Lung (tissue), 11 donors: ENCODE measurements at regions not wholly inside any gene's neighbourhood (a gene's known extent, or its start where the extent isn't known, plus 50 kb on each side); places are given as distances from the start of the nearest gene placed in this dataset.

ENCODE experiments used
- ATAC-seq: fragments of 200-7000 bp; cut with Tn5 transposase; one replicate; pipeline ENCODE4 v1.9.1; 2020; ENCODE audit warnings: moderate number of reproducible peaks; ENCODE audit not compliant: insufficient read depth, low FRiP score
- DNase-seq, 3 donors: peaks; one replicate each; pipeline ENCODE4 v3.0.0-alpha.2; 2013 to 2017
- H3K27ac ChIP-seq, 2 donors: one replicate each; pipeline ENCODE4 v1.5.1; 2013; ENCODE audit warnings: mild to moderate bottlenecking in 2 of 2, moderate library complexity in 2 of 2, control low read depth in 1 of 2, inconsistent platforms in 1 of 2, low read depth in 1 of 2, low read length in 1 of 2
- H3K27me3 ChIP-seq, 3 donors: one replicate each; pipeline ENCODE4 v1.5.1; 2013; ENCODE audit warnings: low read length in 2 of 3; ENCODE audit not compliant: control insufficient read depth in 3 of 3, insufficient read depth in 3 of 3
- H3K36me3 ChIP-seq, 4 donors: one replicate each; pipeline ENCODE4 v1.5.1; 2013; ENCODE audit warnings: low read length in 4 of 4, mild to moderate bottlenecking in 1 of 4, moderate library complexity in 1 of 4; ENCODE audit not compliant: control insufficient read depth in 4 of 4, insufficient read depth in 4 of 4
- H3K4me1 ChIP-seq, 5 donors: one replicate each; pipeline ENCODE4 v1.5.1; 2013; ENCODE audit warnings: low read length in 5 of 5, mild to moderate bottlenecking in 2 of 5, moderate library complexity in 1 of 5; ENCODE audit not compliant: control insufficient read depth in 5 of 5, insufficient read depth in 5 of 5
- H3K4me3 ChIP-seq: one replicate; pipeline ENCODE4 v1.5.1; 2013; ENCODE audit warnings: mild to moderate bottlenecking, control low read depth, moderate library complexity
- H3K9ac ChIP-seq, 2 donors: one replicate each; pipeline ENCODE4 v1.5.1; 2013; ENCODE audit warnings: low read length in 2 of 2, control low read depth in 1 of 2; ENCODE audit not compliant: insufficient read depth in 1 of 2
- H3K9me3 ChIP-seq, 4 donors: one replicate each; pipeline ENCODE4 v1.5.1; 2013; ENCODE audit warnings: low read length in 3 of 4, mild to moderate bottlenecking in 1 of 4, moderate library complexity in 1 of 4; ENCODE audit not compliant: control insufficient read depth in 4 of 4, insufficient read depth in 3 of 4
- CTCF ChIP-seq: IDR thresholded peaks from 2 replicates; pipeline ENCODE4 v1.5.1; 2012; ENCODE audit warnings: mild to moderate bottlenecking; ENCODE audit errors: control extremely low read depth, extremely low read depth
- WGBS, 2 donors: extraction: QIAGEN DNeasy Blood & Tissue Kit; methylation state at CpG; one replicate each; pipeline ENCODE4 v1.1.7; 2013; 5-methylcytosine and 5-hydroxymethylcytosine counted together
- donor health status: control.
- donor health status: control.
- donor health status: Bipolar disorder and iron deficiency.
- donor health status: healthy.
- donor health status: DM: yes; HTN: yes; CAD: no.

DNA sequence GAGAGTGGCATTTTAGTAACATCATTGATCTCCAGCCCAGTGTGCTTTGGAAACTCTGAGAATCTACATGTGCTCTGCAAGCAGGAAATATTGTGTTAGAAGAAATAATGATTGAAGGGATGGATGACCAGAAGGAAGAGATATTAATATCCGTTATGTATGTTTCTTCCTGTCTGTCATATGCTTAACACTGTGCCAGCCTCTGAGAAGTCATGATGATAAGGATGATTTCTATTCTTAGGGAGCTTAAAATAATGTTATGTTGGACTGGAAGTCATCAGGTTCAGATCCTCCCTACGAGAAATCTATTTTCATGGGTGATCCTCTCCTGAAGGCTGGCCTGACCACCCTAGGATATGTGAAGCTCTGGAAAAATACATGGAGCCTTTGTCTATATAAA lies 192.4 kb upstream of the GORAB start:
- DNase-seq = no peak
- H3K27ac ChIP-seq = no peak overlapping the region
- no peak overlapping the region for H3K9ac ChIP-seq
- no peaks in the 10 kb centered on the region for H3K9me3 ChIP-seq
- H3K4me3 ChIP-seq = no peak overlapping the region
- H3K4me1 ChIP-seq = peaks cover 0 to 8% (median 0%) of the 10 kb centered on the region in 5 donors
- no peaks in the 10 kb centered on the region for H3K27me3 ChIP-seq
- H3K36me3 ChIP-seq = no peaks in the 10 kb centered on the region
- no peak for ATAC-seq
- WGBS, 2 donors = 73 to 84% methylated on average over 2 of the region's 2 CpGs
- TF ChIP-seq CTCF = no peak

GRCh38 chr1:170340308-170340707 lies 191.7 kb upstream of the GORAB start:
- Histone ChIP-seq H3K27ac (no peak overlapping the region), H3K27me3 (no peaks in the 10 kb centered on the region), H3K36me3 (no peaks in the 10 kb centered on the region), H3K9ac (no peak overlapping the region), H3K4me1 (peaks cover 0 to 8% (median 0%) of the 10 kb centered on the region in 5 donors), H3K9me3 (no peaks in the 10 kb centered on the region), H3K4me3 (no peak overlapping the region)
- ATAC-seq (no peak), DNase-seq (no peak)
- TF ChIP-seq CTCF = no peak
- WGBS, 2 donors = 82 to 88% methylated on average over 2 of the region's 2 CpGs

GRCh38 chr1:170351366-170351946 lies 180.5 kb upstream of the GORAB start:
- 79 to 88% methylated on average over 2 of the region's 2 CpGs for WGBS, 2 donors
- TF ChIP-seq CTCF = no peak
- Histone ChIP-seq H3K4me1 (peaks cover 0 to 11% (median 0%) of the 10 kb centered on the region in 5 donors), H3K36me3 (no peaks in the 10 kb centered on the region), H3K9me3 (no peaks in the 10 kb centered on the region), H3K27me3 (no peaks in the 10 kb centered on the region), H3K9ac (no peak overlapping the region), H3K4me3 (no peak overlapping the region), H3K27ac (no peak overlapping the region)
- no peak for ATAC-seq
- DNase-seq = no peak

DNA sequence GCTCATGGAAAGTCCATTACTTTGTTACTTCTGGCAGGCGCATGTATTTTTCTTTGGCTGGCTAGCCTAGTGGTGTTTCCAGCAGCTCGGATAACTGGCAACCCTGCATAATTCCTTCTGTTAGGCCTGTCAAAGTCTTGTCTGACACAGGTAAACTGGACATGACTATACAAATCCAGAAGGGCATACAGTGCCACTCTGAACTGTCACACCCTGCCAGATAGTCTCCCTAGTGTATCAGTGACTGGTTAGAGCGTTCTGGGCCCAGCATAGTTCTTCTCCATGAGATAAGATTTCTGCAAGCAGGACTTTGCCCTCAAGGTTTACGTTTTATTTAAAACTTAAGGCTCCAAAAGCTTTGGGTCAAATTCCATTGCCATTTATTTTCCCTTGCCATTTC lies 177.7 kb upstream of the GORAB start:
- H3K36me3 ChIP-seq = no peaks in the 10 kb centered on the region
- TF ChIP-seq CTCF = no peak
- no peak overlapping the region for H3K4me3 ChIP-seq
- DNase-seq = no peak
- H3K4me1 ChIP-seq = peaks cover 0 to 11% (median 0%) of the 10 kb centered on the region in 5 donors
- H3K27ac ChIP-seq = no peak overlapping the region
- no peak for ATAC-seq
- H3K27me3 ChIP-seq = no peaks in the 10 kb centered on the region
- H3K9me3 ChIP-seq = no peaks in the 10 kb centered on the region
- H3K9ac ChIP-seq = no peak overlapping the region
- WGBS, 2 donors = 84 to 87% methylated on average over 4 of the region's 4 CpGs
